Middle frontal gyrus (tissue), 1 donor: ENCODE measurements at regions not wholly inside any gene's neighbourhood (a gene's known extent, or its start where the extent isn't known, plus 50 kb on each side); places are given as distances from the start of the nearest gene placed in this dataset.

Source experiments
- DNase-seq: peaks from one replicate; pipeline ENCODE4 v3.0.0-alpha.2; 2015; ENCODE audit warnings: low spot score; ENCODE audit errors: extremely low spot score

- DNase-seq: no peak
Measured at GRCh38 chr1:2969845-2970291, 51.4 kb upstream of the ACTRT2 start.

DNA sequence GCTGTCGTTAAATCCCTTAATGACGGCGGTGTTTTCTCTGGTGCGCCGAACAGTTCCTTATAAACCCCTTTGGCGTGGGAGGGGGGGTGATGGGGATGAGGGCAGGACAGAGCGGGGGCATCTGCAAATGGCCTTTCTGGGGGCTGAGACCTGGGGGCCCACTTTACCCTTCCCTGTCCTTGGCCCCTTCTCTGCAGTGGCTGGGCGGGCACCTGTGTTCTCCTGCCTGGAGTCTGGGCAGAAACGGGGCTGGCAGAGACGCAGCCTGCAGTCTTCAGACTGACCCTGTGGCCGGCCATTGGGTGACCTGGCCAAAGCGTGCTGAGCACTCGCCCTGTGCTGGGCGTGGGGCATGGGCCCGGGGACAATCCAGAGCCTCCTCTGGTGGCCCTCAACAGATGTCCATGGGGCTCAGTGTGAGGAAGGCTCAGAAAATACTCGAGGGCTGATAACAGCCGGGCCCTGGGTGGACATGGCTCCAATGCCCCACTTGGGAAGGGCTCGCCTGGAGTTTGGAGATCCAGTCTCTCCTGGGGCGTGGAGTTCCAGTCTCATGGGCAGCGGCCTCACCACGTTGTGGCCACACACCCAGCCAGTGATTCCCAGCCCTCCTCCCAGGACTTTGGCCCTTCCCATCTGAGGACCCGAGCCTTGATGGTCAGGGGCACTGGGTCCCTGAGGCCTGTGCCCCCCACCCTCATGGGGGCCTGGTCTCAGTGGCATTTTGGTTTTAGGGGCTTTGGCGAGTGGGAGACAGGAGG, 50.8 kb upstream of the ACTRT2 start:
- DNase-seq: no peak

GRCh38 chr1:2971101-2971501, 50.2 kb upstream of the ACTRT2 start:
- DNase-seq: no peak
